IMR-90 (cell line): ENCODE measurements at regions not wholly inside any gene's neighbourhood (a gene's known extent, or its start where the extent isn't known, plus 50 kb on each side); places are given as distances from the start of the nearest gene placed in this dataset.

ENCODE experiments used
- ATAC-seq: fragments of 200-7000 bp; cut with Tn5 transposase; 2 replicates; pipeline ENCODE4 v1.9.1; 2020; ENCODE audit warnings: low read depth, mild to moderate bottlenecking, moderate library complexity
- BruUV-seq: library from RNA; stranded (reverse); fragments of 400-500 nt; replicated peaks from 2 replicates; lab custom pipeline; 2021; lab: Mats Ljungman, UMichigan
- CTCF ChIA-PET: fragments of 300-600 bp; formaldehyde crosslinking; extraction: SDS; loops from one replicate; lab custom pipeline; 2021; ENCODE audit warnings: antibody characterized with exemption; lab: Yijun Ruan, JAX
- POLR2A ChIA-PET: fragments of 300-600 bp; sonication (Branson Sonifier 250); formaldehyde crosslinking; loops from one replicate; lab custom pipeline; 2022; ENCODE audit warnings: antibody characterized with exemption; ENCODE audit not compliant: unreplicated experiment; lab: Charles Lee
- DNase-seq: peaks from one replicate; pipeline ENCODE4 v3.0.0; 2013
- H2AFZ ChIP-seq: replicated peaks from 2 replicates; pipeline ENCODE3; 2013; ENCODE audit warnings: low read length, mild to moderate bottlenecking; ENCODE audit not compliant: poor library complexity
- H2AK5ac ChIP-seq: 2 replicates; pipeline ENCODE4 v1.6.1; 2013; ENCODE audit warnings: low read depth, low read length, inconsistent platforms
- H2AK9ac ChIP-seq: replicated peaks from 2 replicates; pipeline ENCODE3; 2013; ENCODE audit warnings: mild to moderate bottlenecking, low read depth, low read length, moderate library complexity; ENCODE audit not compliant: poor library complexity
- H2BK120ac ChIP-seq: 2 replicates; pipeline ENCODE4 v1.6.1; 2013; ENCODE audit warnings: low read depth, low read length, inconsistent platforms
- H2BK15ac ChIP-seq: 3 replicates; pipeline ENCODE4 v1.6.1; 2013; ENCODE audit warnings: low read depth, low read length, inconsistent platforms
- H2BK20ac ChIP-seq: 2 replicates; pipeline ENCODE4 v1.6.1; 2013; ENCODE audit warnings: low read depth, mild to moderate bottlenecking, inconsistent platforms, low read length, moderate library complexity
- H2BK5ac ChIP-seq: 2 replicates; pipeline ENCODE4 v1.6.1; 2013; ENCODE audit warnings: mild to moderate bottlenecking, low read depth, low read length, inconsistent platforms; ENCODE audit not compliant: poor library complexity, severe bottlenecking
- H3K14ac ChIP-seq: replicated peaks from 2 replicates; pipeline ENCODE4 v1.6.1; 2013; ENCODE audit warnings: low read depth, low read length, inconsistent platforms
- H3K18ac ChIP-seq: 2 replicates; pipeline ENCODE4 v1.6.1; 2013; ENCODE audit warnings: low read depth, low read length, control low read depth
- H3K23ac ChIP-seq: 2 replicates; pipeline ENCODE4 v1.6.1; 2013; ENCODE audit warnings: low read depth, low read length, inconsistent platforms
- H3K27ac ChIP-seq: 2 replicates; pipeline ENCODE4 v1.5.1; 2013; ENCODE audit warnings: mild to moderate bottlenecking, control low read depth, low read length; ENCODE audit not compliant: insufficient read depth
- H3K27me3 ChIP-seq: 2 replicates; pipeline ENCODE4 v1.6.1; 2013; ENCODE audit warnings: low read length; ENCODE audit not compliant: control insufficient read depth, insufficient read depth
- H3K36me3 ChIP-seq: 2 replicates; pipeline ENCODE4 v1.6.1; 2013; ENCODE audit warnings: low read length, mixed read lengths; ENCODE audit not compliant: control insufficient read depth, insufficient read depth
- H3K4ac ChIP-seq: 2 replicates; pipeline ENCODE4 v1.6.1; 2013; ENCODE audit warnings: low read depth, low read length, inconsistent platforms
- H3K4me1 ChIP-seq: 2 replicates; pipeline ENCODE4 v1.6.1; 2013; ENCODE audit warnings: low read length, mixed read lengths; ENCODE audit not compliant: control insufficient read depth, insufficient read depth
- H3K4me2 ChIP-seq: 2 replicates; pipeline ENCODE4 v1.6.1; 2013; ENCODE audit warnings: low read depth, mild to moderate bottlenecking, control low read depth, low read length, moderate library complexity
- H3K4me3 ChIP-seq: 2 replicates; pipeline ENCODE4 v1.5.1; 2013; ENCODE audit warnings: low read depth, mild to moderate bottlenecking, control low read depth, low read length, moderate library complexity; ENCODE audit not compliant: insufficient read depth
- H3K56ac ChIP-seq: 2 replicates; pipeline ENCODE4 v1.6.1; 2013; ENCODE audit warnings: low read length, inconsistent platforms; ENCODE audit not compliant: insufficient read depth; ENCODE audit errors: extremely low read depth
- H3K79me1 ChIP-seq, 2 experiments: 2 replicates each; pipeline ENCODE4 v1.6.1; 2013; ENCODE audit warnings: low read length in 2 of 2, inconsistent platforms in 1 of 2, low read depth in 1 of 2
- H3K9ac ChIP-seq: 2 replicates; pipeline ENCODE4 v1.6.1; 2013; ENCODE audit warnings: low read depth, low read length, control low read depth
- H3K9me1 ChIP-seq: 2 replicates; pipeline ENCODE4 v1.6.1; 2013; ENCODE audit warnings: low read length, inconsistent platforms; ENCODE audit not compliant: insufficient read depth
- H3K9me3 ChIP-seq: 2 replicates; pipeline ENCODE4 v1.6.1; 2013; ENCODE audit warnings: low read length; ENCODE audit not compliant: control insufficient read depth, insufficient read depth
- H4K20me1 ChIP-seq: 2 replicates; pipeline ENCODE4 v1.6.1; 2013; ENCODE audit warnings: low read length, inconsistent platforms; ENCODE audit not compliant: insufficient read depth
- H4K5ac ChIP-seq: 2 replicates; pipeline ENCODE4 v1.6.1; 2013; ENCODE audit warnings: mild to moderate bottlenecking, low read depth, low read length, control low read depth
- H4K8ac ChIP-seq, 2 experiments: 2 replicates each; pipeline ENCODE4 v1.6.1; 2013; ENCODE audit warnings: low read depth in 2 of 2, low read length in 2 of 2, control low read depth in 1 of 2, inconsistent platforms in 1 of 2
- H4K91ac ChIP-seq: 2 replicates; pipeline ENCODE4 v1.6.1; 2013; ENCODE audit warnings: low read depth, low read length, inconsistent platforms; ENCODE audit not compliant: insufficient read depth
- MAZ ChIP-seq: IDR thresholded peaks from 2 replicates; pipeline ENCODE4 v1.6.1; 2012; ENCODE audit warnings: low read depth, mild to moderate bottlenecking, low read length, improper control_type of control experiment, moderate library complexity, borderline replicate concordance
- NFE2L2 ChIP-seq: fragments of 150-350 bp; IDR thresholded peaks from 2 replicates; pipeline ENCODE4 v1.6.1; 2016; ENCODE audit warnings: low read depth, mild to moderate bottlenecking, low read length
- WGBS, 2 experiments: methylation state at CpG; one replicate each; pipeline versions ENCODE4 v1.1.5 to v1.1.7; 2013; ENCODE audit warnings: missing lambda C conversion rate in 2 of 2; ENCODE audit not compliant: insufficient read length in 1 of 2; ENCODE audit errors: extremely low coverage in 2 of 2; 5-methylcytosine and 5-hydroxymethylcytosine counted together
- dilution Hi-C: fragments of 300-500 bp; cut with HindIII; formaldehyde crosslinking; loops from one replicate; pipeline ENCODE4 v1.14.3; 2018; ENCODE audit warnings: low sequenced_read_pairs; ENCODE audit not compliant: unreplicated experiment
- in situ Hi-C: fragments of 300-500 bp; cut with MboI; formaldehyde crosslinking; loops from 3 replicates; pipeline ENCODE4 v1.14.3; 2019; ENCODE audit warnings: low sequenced_read_pairs, inconsistent platforms, mixed read lengths
- intact Hi-C: fragments of 100-400 bp; cut with micrococcal nuclease; formaldehyde crosslinking; loops from 2 replicates; pipeline ENCODE4 v1.10.0; 2022

- no peak overlapping the region for H3K56ac ChIP-seq
Measured at GRCh38 chr5:166338801-166339200, 1952.6 kb upstream of the WWC1 start.

More at GRCh38 chr5:166338801-166339200, 1952.6 kb upstream of the WWC1 start:
- WGBS, 2 experiments, result no CpG with 5 or more reads among the region's 6 CpGs
- DNase-seq, result no peak
- no peaks in the 10 kb centered on the region for H3K36me3 ChIP-seq
- no peak for ATAC-seq
- H3K14ac ChIP-seq, result no peak overlapping the region
- H3K4me1 ChIP-seq, result no peaks in the 10 kb centered on the region
- no peaks in the 10 kb centered on the region for H4K20me1 ChIP-seq
- no peak overlapping the region for H2AK5ac ChIP-seq
- no peaks in the 10 kb centered on the region for H3K27me3 ChIP-seq
- CTCF ChIA-PET, result no interaction called here
- no peak overlapping the region for H2BK15ac ChIP-seq
- no peak overlapping the region for H2BK5ac ChIP-seq
- intact Hi-C loops (no loop called here), in situ Hi-C loops (no loop called here), dilution Hi-C loops (no loop called here)
- no peak for TF ChIP-seq MAZ
- TF ChIP-seq NFE2L2, result no peak
- no peak overlapping the region for H3K18ac ChIP-seq
- no peak overlapping the region for H3K9ac ChIP-seq
- H2BK120ac ChIP-seq, result no peak overlapping the region
- H2BK20ac ChIP-seq, result no peak overlapping the region
- H3K4ac ChIP-seq, result no peak overlapping the region
- H2AK9ac ChIP-seq, result no peak overlapping the region
- BruUV-seq, result no TSS peak
- H4K5ac ChIP-seq, result no peak overlapping the region
- H4K91ac ChIP-seq, result no peak overlapping the region
- H3K23ac ChIP-seq, result no peak overlapping the region
- H3K9me3 ChIP-seq, result peaks cover 9% of the 10 kb centered on the region
- H3K4me3 ChIP-seq, result no peak overlapping the region
- no peak overlapping the region for H3K27ac ChIP-seq
- H3K9me1 ChIP-seq, result no peaks in the 10 kb centered on the region
- H2AFZ ChIP-seq, result no peak overlapping the region
- no peak overlapping the region for H3K4me2 ChIP-seq
- no peaks in the 10 kb centered on the region for H3K79me1 ChIP-seq
- no peak overlapping the region for H4K8ac ChIP-seq
- POLR2A ChIA-PET, result no interaction called here
